Stomach (tissue), 4 donors: ENCODE measurements at regions not wholly inside any gene's neighbourhood (a gene's known extent, or its start where the extent isn't known, plus 50 kb on each side); places are given as distances from the start of the nearest gene placed in this dataset.

ENCODE experiments used
- EP300 ChIP-seq: sonication (generic); formaldehyde crosslinking; IDR thresholded peaks from one replicate; pipeline ENCODE4 v1.6.1; 2017; ENCODE audit warnings: antibody characterized with exemption
- POLR2A ChIP-seq, 4 donors: fragments of 450-650 bp; IDR thresholded peaks; one replicate each; pipeline ENCODE4 v1.6.1; 2016; ENCODE audit warnings: antibody characterized with exemption in 4 of 4, control low read depth in 2 of 4, mild to moderate bottlenecking in 1 of 4, moderate library complexity in 1 of 4
- TF ChIP-seq, protein P1 (sequence below), 7 experiments: fragments of 450-650 bp in 4 of 7; fragments of 200-600 bp in 3 of 7; sonication (generic) in 3 of 7; IDR thresholded peaks; one replicate each; pipeline ENCODE4 v1.5.1; 2016 to 2019; ENCODE audit warnings: antibody characterized with exemption in 7 of 7, control low read depth in 2 of 7, mild to moderate bottlenecking in 1 of 7

DNA sequence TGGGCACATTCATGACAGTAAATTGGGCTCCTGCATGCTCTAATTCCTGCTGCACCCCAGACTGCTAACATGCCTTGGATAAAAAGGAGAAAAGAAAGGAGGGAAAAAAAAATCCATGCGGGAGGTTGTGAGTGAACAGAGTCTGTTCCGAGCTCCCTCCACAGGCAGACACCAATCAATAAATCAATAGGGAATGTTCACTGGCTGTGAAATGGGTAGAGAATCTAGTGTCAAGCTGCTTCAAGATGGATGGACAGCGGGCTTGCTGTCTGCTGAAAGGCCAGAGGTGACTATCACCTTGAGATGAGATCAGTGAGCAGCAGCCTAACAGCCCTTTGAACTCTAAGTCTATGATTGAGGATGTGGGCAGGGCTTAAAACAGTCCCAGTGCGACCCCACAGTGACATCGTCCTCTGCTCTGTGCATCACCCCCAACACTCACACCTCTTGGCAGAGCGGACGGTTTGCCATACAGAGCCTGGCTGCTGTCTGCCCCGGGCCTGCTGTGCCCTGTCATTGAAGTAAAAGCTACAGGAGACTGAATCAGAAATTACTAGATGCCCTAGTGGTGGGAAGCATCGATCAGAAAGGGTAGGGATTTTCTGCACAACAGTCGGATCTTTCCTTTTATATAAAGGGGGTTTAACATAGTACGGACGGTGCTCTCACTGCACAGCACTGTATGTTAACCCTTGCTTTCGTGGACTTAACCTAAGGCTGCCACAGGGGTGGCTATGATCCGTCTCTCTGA lies 247.9 kb upstream of the ONECUT1 start:
- no peak for TF ChIP-seq POLR2A (IDR thresholded peaks at IDR 0.05)
- TF ChIP-seq, protein P1, sequence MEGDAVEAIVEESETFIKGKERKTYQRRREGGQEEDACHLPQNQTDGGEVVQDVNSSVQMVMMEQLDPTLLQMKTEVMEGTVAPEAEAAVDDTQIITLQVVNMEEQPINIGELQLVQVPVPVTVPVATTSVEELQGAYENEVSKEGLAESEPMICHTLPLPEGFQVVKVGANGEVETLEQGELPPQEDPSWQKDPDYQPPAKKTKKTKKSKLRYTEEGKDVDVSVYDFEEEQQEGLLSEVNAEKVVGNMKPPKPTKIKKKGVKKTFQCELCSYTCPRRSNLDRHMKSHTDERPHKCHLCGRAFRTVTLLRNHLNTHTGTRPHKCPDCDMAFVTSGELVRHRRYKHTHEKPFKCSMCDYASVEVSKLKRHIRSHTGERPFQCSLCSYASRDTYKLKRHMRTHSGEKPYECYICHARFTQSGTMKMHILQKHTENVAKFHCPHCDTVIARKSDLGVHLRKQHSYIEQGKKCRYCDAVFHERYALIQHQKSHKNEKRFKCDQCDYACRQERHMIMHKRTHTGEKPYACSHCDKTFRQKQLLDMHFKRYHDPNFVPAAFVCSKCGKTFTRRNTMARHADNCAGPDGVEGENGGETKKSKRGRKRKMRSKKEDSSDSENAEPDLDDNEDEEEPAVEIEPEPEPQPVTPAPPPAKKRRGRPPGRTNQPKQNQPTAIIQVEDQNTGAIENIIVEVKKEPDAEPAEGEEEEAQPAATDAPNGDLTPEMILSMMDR (IDR thresholded peaks at IDR 0.05), result no peak
- no peak for TF ChIP-seq EP300
